ENCODE measurements at regions not wholly inside any gene's neighbourhood (a gene's known extent, or its start where the extent isn't known, plus 50 kb on each side); places are given as distances from the start of the nearest gene placed in this dataset.

DNA sequence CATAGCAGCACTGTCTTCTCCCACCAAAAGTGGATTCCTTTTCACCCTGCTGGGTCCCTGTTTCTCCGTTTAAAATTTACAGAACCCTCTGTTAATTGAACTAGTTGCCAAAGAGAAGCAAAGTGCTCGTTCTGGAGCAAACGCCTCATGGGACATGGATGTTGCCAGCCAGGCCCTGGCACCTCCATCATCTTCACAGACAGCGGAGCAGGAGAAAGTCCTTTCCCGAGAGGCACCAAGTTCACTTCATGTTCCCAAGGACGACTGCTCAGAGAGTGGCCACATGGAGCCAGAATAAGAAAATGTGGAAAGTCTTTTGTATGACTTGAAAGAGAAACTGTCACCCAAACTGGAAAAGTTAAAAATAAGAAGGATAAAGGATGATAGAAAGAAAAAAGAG lies 151.5 kb downstream of the SOX1 start:
- TF ChIP-seq POLR2A (IDR thresholded peaks at IDR 0.05): no peak
- TF ChIP-seq, protein P1, sequence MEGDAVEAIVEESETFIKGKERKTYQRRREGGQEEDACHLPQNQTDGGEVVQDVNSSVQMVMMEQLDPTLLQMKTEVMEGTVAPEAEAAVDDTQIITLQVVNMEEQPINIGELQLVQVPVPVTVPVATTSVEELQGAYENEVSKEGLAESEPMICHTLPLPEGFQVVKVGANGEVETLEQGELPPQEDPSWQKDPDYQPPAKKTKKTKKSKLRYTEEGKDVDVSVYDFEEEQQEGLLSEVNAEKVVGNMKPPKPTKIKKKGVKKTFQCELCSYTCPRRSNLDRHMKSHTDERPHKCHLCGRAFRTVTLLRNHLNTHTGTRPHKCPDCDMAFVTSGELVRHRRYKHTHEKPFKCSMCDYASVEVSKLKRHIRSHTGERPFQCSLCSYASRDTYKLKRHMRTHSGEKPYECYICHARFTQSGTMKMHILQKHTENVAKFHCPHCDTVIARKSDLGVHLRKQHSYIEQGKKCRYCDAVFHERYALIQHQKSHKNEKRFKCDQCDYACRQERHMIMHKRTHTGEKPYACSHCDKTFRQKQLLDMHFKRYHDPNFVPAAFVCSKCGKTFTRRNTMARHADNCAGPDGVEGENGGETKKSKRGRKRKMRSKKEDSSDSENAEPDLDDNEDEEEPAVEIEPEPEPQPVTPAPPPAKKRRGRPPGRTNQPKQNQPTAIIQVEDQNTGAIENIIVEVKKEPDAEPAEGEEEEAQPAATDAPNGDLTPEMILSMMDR (IDR thresholded peaks at IDR 0.05): no peak

All from thyroid gland (tissue), 4 donors.